Motor neuron (in vitro differentiated cells): ENCODE measurements at regions not wholly inside any gene's neighbourhood (a gene's known extent, or its start where the extent isn't known, plus 50 kb on each side); places are given as distances from the start of the nearest gene placed in this dataset.

ENCODE experiments used
- ATAC-seq, 8 experiments: fragments of 200-7000 bp; cut with Tn5 transposase; replicated peaks in 6 of 8; 2 replicates each; pipeline ENCODE4 v1.8.0; 2021; ENCODE audit warnings: mild to moderate bottlenecking in 8 of 8, moderate library complexity in 8 of 8
- H3K27ac ChIP-seq, 2 donors: fragments of 250-450 bp; sonication (Bioruptor Pico); 2 replicates each; pipeline ENCODE4 v1.9.0; 2021; ENCODE audit warnings: antibody characterized with exemption in 2 of 2, mild to moderate bottlenecking in 2 of 2, moderate library complexity in 1 of 2
- H3K4me1 ChIP-seq, 2 donors: fragments of 250-450 bp; sonication (Bioruptor Pico); replicated peaks in 1 of 2; 2 replicates each; pipeline ENCODE4 v1.6.1; 2021; ENCODE audit warnings: antibody characterized with exemption in 2 of 2, mild to moderate bottlenecking in 2 of 2, moderate library complexity in 1 of 2
- H3K4me3 ChIP-seq, 5 donors: fragments of 250-450 bp; sonication (Bioruptor Pico); 2 replicates each; pipeline ENCODE4 v1.9.0; 2021; ENCODE audit warnings: antibody characterized with exemption in 5 of 5, mild to moderate bottlenecking in 5 of 5, moderate library complexity in 4 of 5
- WGBS, 10 experiments: fragments of 450-650 bp; shearing (Covaris generic); methylation state at CpG; one replicate each; pipeline ENCODE4 v1.0.0; 2022; 5-methylcytosine and 5-hydroxymethylcytosine counted together
- in situ Hi-C, 9 experiments: fragments of 400-800 bp; cut with MboI; loops; one replicate each; pipeline ENCODE4 v1.15.0; 2021; ENCODE audit warnings: low sequenced_read_pairs in 9 of 9, low pct_unique_long_range_greater_than_20kb in 2 of 9; ENCODE audit not compliant: unreplicated experiment in 9 of 9

GRCh38 chr6:105598264-105598663, 195.4 kb upstream of the PREP start:
- no peak for ATAC-seq
- 63 to 100% (median 93%) methylated on average over 1 to 3 of the region's 3 CpGs; no CpG with 5 or more reads in 1 of the 10 experiments for WGBS, 10 experiments
- Histone ChIP-seq H3K4me1 (peaks cover 5 to 7% of the 10 kb centered on the region in 2 donors), H3K4me3 (no peak overlapping the region), H3K27ac (no peak overlapping the region)
- in situ Hi-C loops = no loop called here

- peak; percentile 23 to 91 (median 53) for ATAC-seq
- Histone ChIP-seq H3K4me1 (no peaks in the 10 kb centered on the region), H3K27ac (no peak overlapping the region), H3K4me3 (no peak overlapping the region)
- in situ Hi-C loops = no loop called here
- 0 to 67% (median 56%) methylated on average over 1 to 4 of the region's 4 CpGs for WGBS, 10 experiments
Observed at GRCh38 chr6:105596284-105596755, 193.4 kb upstream of the PREP start.

- no peak for ATAC-seq
- in situ Hi-C loops = no loop called here
- Histone ChIP-seq H3K27ac (no peak overlapping the region), H3K4me3 (no peak overlapping the region), H3K4me1 (no peaks in the 10 kb centered on the region)
- WGBS, 10 experiments = 43 to 100% (median 82%) methylated on average over 1 of the region's 1 CpG; no CpG with 5 or more reads in 4 of the 10 experiments
Observed at GRCh38 chr6:105595829-105596228, 192.9 kb upstream of the PREP start.

- H3K4me1 ChIP-seq = no peaks in the 10 kb centered on the region
- no peak for ATAC-seq
- in situ Hi-C loops = no loop called here
- whole genome bisulfite sequencing, 10 experiments = 87 to 100% (median 93%) methylated on average over 1 to 4 of the region's 4 CpGs
- no peak overlapping the region for H3K27ac ChIP-seq
- H3K4me3 ChIP-seq = no peak overlapping the region
Observed at GRCh38 chr6:105594821-105595220, 191.9 kb upstream of the PREP start.

- 10 to 100% (median 78%) methylated on average over 1 to 4 of the region's 4 CpGs for WGBS, 10 experiments
- H3K4me1 ChIP-seq = no peaks in the 10 kb centered on the region
- H3K27ac ChIP-seq = no peak overlapping the region
- ATAC-seq = peak in 1 of 8 experiments; percentile 51
- in situ Hi-C loops = no loop called here
- H3K4me3 ChIP-seq = no peak overlapping the region
Observed at GRCh38 chr6:105593805-105594671, 191.2 kb upstream of the PREP start.

GRCh38 chr6:105593056-105593690, 190.3 kb upstream of the PREP start:
- in situ Hi-C loops = no loop called here
- no peak for ATAC-seq
- H3K4me1 ChIP-seq = no peaks in the 10 kb centered on the region
- no peak overlapping the region for H3K27ac ChIP-seq
- no peak overlapping the region for H3K4me3 ChIP-seq
- 46 to 100% (median 65%) methylated on average over 2 to 3 of the region's 4 CpGs for WGBS, 10 experiments

- ATAC-seq = no peak
- 52 to 100% (median 86%) methylated on average over 1 to 2 of the region's 2 CpGs; no CpG with 5 or more reads in 5 of the 10 experiments for WGBS, 10 experiments
- Histone ChIP-seq H3K4me3 (no peak overlapping the region), H3K4me1 (no peaks in the 10 kb centered on the region), H3K27ac (no peak overlapping the region)
- in situ Hi-C loops = no loop called here
Observed at GRCh38 chr6:105592329-105592728, 189.4 kb upstream of the PREP start.

GRCh38 chr6:105591053-105591452, 188.2 kb upstream of the PREP start:
- no peak overlapping the region for H3K4me3 ChIP-seq
- H3K4me1 ChIP-seq = no peaks in the 10 kb centered on the region
- peak in 3 of 8 experiments; percentile 36 to 75 (median 74) for ATAC-seq
- in situ Hi-C loops = no loop called here
- WGBS, 10 experiments = 70 to 100% (median 90%) methylated on average over 1 to 2 of the region's 2 CpGs; no CpG with 5 or more reads in 3 of the 10 experiments
- no peak overlapping the region for H3K27ac ChIP-seq

GRCh38 chr6:105588123-105588710, 185.3 kb upstream of the PREP start:
- no peak for ATAC-seq
- in situ Hi-C loops = no loop called here
- WGBS, 10 experiments = 39 to 100% (median 81%) methylated on average over 1 to 6 of the region's 6 CpGs
- Histone ChIP-seq H3K27ac (no peak overlapping the region), H3K4me3 (no peak overlapping the region), H3K4me1 (no peaks in the 10 kb centered on the region)

- WGBS, 10 experiments = 9 to 92% (median 68%) methylated on average over 2 to 20 of the region's 23 CpGs; no CpG with 5 or more reads in 1 of the 10 experiments
- Histone ChIP-seq H3K4me3 (no peak overlapping the region), H3K27ac (no peak overlapping the region), H3K4me1 (no peaks in the 10 kb centered on the region)
- in situ Hi-C loops = no loop called here
- ATAC-seq = peak in 3 of 8 experiments; percentile 34 to 65 (median 62)
Observed at GRCh38 chr6:105587349-105588122, 184.7 kb upstream of the PREP start.

- Histone ChIP-seq H3K27ac (no peak overlapping the region), H3K4me1 (no peaks in the 10 kb centered on the region), H3K4me3 (no peak overlapping the region)
- WGBS, 10 experiments = 0 to 67% (median 44%) methylated on average over 1 of the region's 1 CpG; no CpG with 5 or more reads in 3 of the 10 experiments
- ATAC-seq = peak in 2 of 8 experiments; percentile 72 to 84
- in situ Hi-C loops = no loop called here
Observed at GRCh38 chr6:105578179-105578707, 175.4 kb upstream of the PREP start.

- in situ Hi-C loops = no loop called here
- 29 to 100% (median 63%) methylated on average over 1 to 2 of the region's 2 CpGs for WGBS, 10 experiments
Observed at GRCh38 chr6:105573556-105573955, 170.7 kb upstream of the PREP start.

More at GRCh38 chr6:105573556-105573955, 170.7 kb upstream of the PREP start:
- ATAC-seq = no peak
- no peak overlapping the region for H3K4me3 ChIP-seq
- H3K27ac ChIP-seq = no peak overlapping the region
- H3K4me1 ChIP-seq = no peaks in the 10 kb centered on the region
